ENCODE measurements at regions not wholly inside any gene's neighbourhood (a gene's known extent, or its start where the extent isn't known, plus 50 kb on each side); places are given as distances from the start of the nearest gene placed in this dataset.

- no peak for DNase-seq (ENCODE audit: low spot score)
- in situ Hi-C loops (cut with MboI; ENCODE audit: low pct_unique_long_range_greater_than_20kb, low sequenced_read_pairs, unreplicated experiment): no loop called here
- TF ChIP-seq, protein P1, sequence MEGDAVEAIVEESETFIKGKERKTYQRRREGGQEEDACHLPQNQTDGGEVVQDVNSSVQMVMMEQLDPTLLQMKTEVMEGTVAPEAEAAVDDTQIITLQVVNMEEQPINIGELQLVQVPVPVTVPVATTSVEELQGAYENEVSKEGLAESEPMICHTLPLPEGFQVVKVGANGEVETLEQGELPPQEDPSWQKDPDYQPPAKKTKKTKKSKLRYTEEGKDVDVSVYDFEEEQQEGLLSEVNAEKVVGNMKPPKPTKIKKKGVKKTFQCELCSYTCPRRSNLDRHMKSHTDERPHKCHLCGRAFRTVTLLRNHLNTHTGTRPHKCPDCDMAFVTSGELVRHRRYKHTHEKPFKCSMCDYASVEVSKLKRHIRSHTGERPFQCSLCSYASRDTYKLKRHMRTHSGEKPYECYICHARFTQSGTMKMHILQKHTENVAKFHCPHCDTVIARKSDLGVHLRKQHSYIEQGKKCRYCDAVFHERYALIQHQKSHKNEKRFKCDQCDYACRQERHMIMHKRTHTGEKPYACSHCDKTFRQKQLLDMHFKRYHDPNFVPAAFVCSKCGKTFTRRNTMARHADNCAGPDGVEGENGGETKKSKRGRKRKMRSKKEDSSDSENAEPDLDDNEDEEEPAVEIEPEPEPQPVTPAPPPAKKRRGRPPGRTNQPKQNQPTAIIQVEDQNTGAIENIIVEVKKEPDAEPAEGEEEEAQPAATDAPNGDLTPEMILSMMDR (IDR thresholded peaks at IDR 0.05; ENCODE audit: extremely low read depth, insufficient read depth, missing control alignments): no peak
Observed at GRCh38 chr1:47682786-47683350, 245.0 kb downstream of the FOXD2 start.

DNA sequence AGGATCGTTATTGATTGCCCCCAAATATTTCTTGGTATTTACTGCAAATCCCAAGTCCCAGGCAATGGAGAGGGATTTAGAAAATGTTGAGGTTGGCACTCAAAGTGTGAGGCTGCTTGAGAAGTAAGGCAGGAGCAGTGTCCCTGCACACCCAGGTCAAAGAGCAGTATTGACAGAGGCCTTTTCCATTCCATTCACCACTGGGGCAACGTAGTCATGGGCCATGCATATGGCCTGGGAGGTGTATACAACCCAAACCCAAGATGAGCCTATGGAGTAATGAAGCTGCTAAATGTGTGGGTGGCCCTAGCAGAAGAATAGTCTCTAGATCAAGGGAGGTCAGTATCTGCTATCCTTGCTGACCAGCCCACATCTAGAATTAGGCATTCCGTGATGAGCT lies 245.6 kb downstream of the FOXD2 start:
- no peak for DNase-seq (ENCODE audit: low spot score)
- in situ Hi-C loops (cut with MboI; ENCODE audit: low pct_unique_long_range_greater_than_20kb, low sequenced_read_pairs, unreplicated experiment): no loop called here
- TF ChIP-seq, protein P1 (IDR thresholded peaks at IDR 0.05; ENCODE audit: extremely low read depth, insufficient read depth, missing control alignments): no peak

GRCh38 chr1:47684518-47684917 lies 246.7 kb downstream of the FOXD2 start:
- in situ Hi-C loops (cut with MboI; ENCODE audit: low pct_unique_long_range_greater_than_20kb, low sequenced_read_pairs, unreplicated experiment): no loop called here
- no peak for DNase-seq (ENCODE audit: low spot score)
- TF ChIP-seq, protein P1 (IDR thresholded peaks at IDR 0.05; ENCODE audit: extremely low read depth, insufficient read depth, missing control alignments): no peak

DNA sequence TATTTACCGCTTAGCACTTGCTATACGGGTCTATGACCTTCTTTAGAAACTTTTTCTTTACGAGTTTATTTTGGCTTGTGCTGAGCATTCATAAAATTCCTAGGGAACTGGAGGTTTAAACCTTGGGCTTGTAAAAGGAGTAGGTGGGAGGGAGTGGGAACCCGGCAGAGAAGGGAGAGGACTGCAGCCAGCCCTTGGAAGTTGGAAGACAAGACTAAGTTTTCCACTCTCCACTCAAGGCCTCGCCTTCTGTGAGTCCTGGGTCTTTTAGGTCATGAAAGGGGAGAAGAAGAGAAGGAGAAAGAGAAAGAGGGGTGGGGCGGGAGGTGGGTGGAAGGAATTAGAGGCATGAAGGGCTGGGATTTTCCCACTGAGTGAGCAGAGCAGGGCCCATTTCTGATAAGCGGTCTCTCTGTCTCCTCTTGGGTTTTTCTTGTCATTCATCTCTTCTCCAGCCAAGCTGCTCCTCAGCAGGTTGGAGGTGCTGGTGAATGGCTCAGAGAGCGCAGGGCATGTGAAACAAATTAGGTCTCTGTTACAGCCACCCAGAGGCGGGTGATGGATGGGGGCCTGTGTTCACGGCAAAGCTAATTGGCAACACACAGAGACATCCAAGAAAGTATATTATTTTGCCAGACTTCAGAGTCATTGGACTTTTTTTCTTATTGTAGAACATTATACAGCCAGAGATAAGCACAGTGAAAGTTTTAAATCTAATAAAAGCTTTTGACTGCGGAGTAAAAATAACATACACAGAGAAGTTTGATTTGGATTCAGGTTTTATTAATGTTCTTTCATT lies 247.3 kb downstream of the FOXD2 start:
- in situ Hi-C loops (cut with MboI; ENCODE audit: low pct_unique_long_range_greater_than_20kb, low sequenced_read_pairs, unreplicated experiment): no loop called here
- no peak for DNase-seq (ENCODE audit: low spot score)
- TF ChIP-seq, protein P1 (IDR thresholded peaks at IDR 0.05; ENCODE audit: extremely low read depth, insufficient read depth, missing control alignments): no peak

DNA sequence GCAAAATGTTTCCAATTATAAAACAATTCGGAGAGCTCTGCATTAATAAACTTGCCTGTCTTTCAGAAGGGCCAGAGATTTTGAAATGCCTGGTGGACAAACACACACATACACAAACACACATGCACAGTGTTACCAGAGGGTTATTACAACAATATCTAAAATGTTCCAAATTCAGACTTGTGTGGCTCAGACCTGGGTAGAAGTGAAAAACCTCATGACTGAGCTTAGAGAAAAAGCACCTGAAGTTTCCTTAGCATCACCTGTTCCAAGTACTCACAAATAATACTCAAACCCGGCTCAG lies 247.9 kb downstream of the FOXD2 start:
- in situ Hi-C loops (cut with MboI; ENCODE audit: low pct_unique_long_range_greater_than_20kb, low sequenced_read_pairs, unreplicated experiment): no loop called here
- TF ChIP-seq, protein P1 (IDR thresholded peaks at IDR 0.05; ENCODE audit: extremely low read depth, insufficient read depth, missing control alignments): no peak

GRCh38 chr1:47686731-47687630 lies 249.1 kb downstream of the FOXD2 start:
- in situ Hi-C loops (cut with MboI; ENCODE audit: low pct_unique_long_range_greater_than_20kb, low sequenced_read_pairs, unreplicated experiment): no loop called here
- DNase-seq (ENCODE audit: low spot score): no peak
- TF ChIP-seq, protein P1 (IDR thresholded peaks at IDR 0.05; ENCODE audit: extremely low read depth, insufficient read depth, missing control alignments): no peak

More for the DNA sequence above, 247.9 kb downstream of the FOXD2 start:
- no peak for DNase-seq (ENCODE audit: low spot score)
